Neural cell (in vitro differentiated cells): ENCODE measurements at regions not wholly inside any gene's neighbourhood (a gene's known extent, or its start where the extent isn't known, plus 50 kb on each side); places are given as distances from the start of the nearest gene placed in this dataset.

ENCODE experiments used
- H2AFZ ChIP-seq: fragments of 200-600, 300-800 bp; sonication (generic), shearing (Covaris generic); 2 replicates; pipeline ENCODE4 v1.6.0; 2014; ENCODE audit warnings: low read depth, mild to moderate bottlenecking, antibody characterized with exemption, low read length, moderate library complexity
- H3F3A ChIP-seq: fragments of 200-600 bp; shearing (Covaris generic); 2 replicates; pipeline ENCODE4 v1.6.1; 2016; ENCODE audit warnings: mild to moderate bottlenecking, moderate library complexity, mixed read lengths, antibody characterized with exemption, low read length; ENCODE audit not compliant: insufficient read depth, poor library complexity, severe bottlenecking
- H3K27ac ChIP-seq: fragments of 200-600, 300-800 bp; sonication (generic), shearing (Covaris generic); 2 replicates; pipeline ENCODE4 v1.5.1; 2014; ENCODE audit warnings: mild to moderate bottlenecking, low read length, moderate library complexity
- H3K27me3 ChIP-seq: fragments of 300-800, 200-600 bp; sonication (generic), shearing (Covaris generic); 2 replicates; pipeline ENCODE4 v1.6.0; 2014; ENCODE audit warnings: mild to moderate bottlenecking, low read depth, low read length, moderate library complexity; ENCODE audit not compliant: insufficient read depth
- H3K36me3 ChIP-seq: fragments of 300-800, 200-600 bp; sonication (generic), shearing (Covaris generic); 2 replicates; pipeline ENCODE4 v1.5.1; 2014; ENCODE audit warnings: mild to moderate bottlenecking, antibody characterized with exemption, low read length, moderate library complexity; ENCODE audit not compliant: insufficient read depth
- H3K4me2 ChIP-seq: fragments of 300-800, 200-600 bp; sonication (generic), shearing (Covaris generic); 2 replicates; pipeline ENCODE4 v1.6.0; 2014; ENCODE audit warnings: mild to moderate bottlenecking, low read length
- H3K4me3 ChIP-seq: fragments of 300-800, 200-600 bp; sonication (generic), shearing (Covaris generic); 2 replicates; pipeline ENCODE4 v1.5.1; 2014; ENCODE audit warnings: mild to moderate bottlenecking, low read length, moderate library complexity
- H3K79me2 ChIP-seq: fragments of 200-600 bp; shearing (Covaris generic); replicated peaks from 2 replicates; pipeline ENCODE4 v1.6.0; 2014; ENCODE audit warnings: mild to moderate bottlenecking, low read length, moderate library complexity; ENCODE audit not compliant: insufficient read depth
- H3K9ac ChIP-seq: fragments of 300-800, 200-600 bp; sonication (generic), shearing (Covaris generic); 2 replicates; pipeline ENCODE4 v1.6.1; 2016; ENCODE audit warnings: mild to moderate bottlenecking, low read length, mixed read lengths
- H3K9me2 ChIP-seq: fragments of 200-600 bp; shearing (Covaris generic); 2 replicates; pipeline ENCODE4 v1.6.1; 2016; ENCODE audit warnings: mild to moderate bottlenecking, low read length, mixed read lengths; ENCODE audit not compliant: insufficient read depth
- H3K9me3 ChIP-seq: fragments of 200-600, 300-800 bp; sonication (generic), shearing (Covaris generic); 2 replicates; pipeline ENCODE4 v1.6.1; 2016; ENCODE audit warnings: mild to moderate bottlenecking, mixed run types, low read length, moderate library complexity, mixed read lengths
- H4K20me1 ChIP-seq: fragments of 200-600 bp; shearing (Covaris generic); 2 replicates; pipeline ENCODE4 v1.6.1; 2016; ENCODE audit warnings: mild to moderate bottlenecking, mixed run types; ENCODE audit not compliant: insufficient read depth
- RAD21 ChIP-seq: fragments of 450-650 bp; conservative IDR thresholded peaks from 2 replicates; pipeline ENCODE4 v1.6.1; 2014; ENCODE audit warnings: antibody characterized with exemption, mild to moderate bottlenecking, moderate library complexity
- REST ChIP-seq: IDR thresholded peaks from 2 replicates; pipeline ENCODE4 v1.6.1; 2012; ENCODE audit warnings: borderline replicate concordance
- SMC3 ChIP-seq: fragments of 450-650 bp; conservative IDR thresholded peaks from 2 replicates; pipeline ENCODE4 v1.6.1; 2014; ENCODE audit warnings: antibody characterized with exemption, mild to moderate bottlenecking, moderate library complexity; ENCODE audit not compliant: poor library complexity
- TAF1 ChIP-seq: IDR thresholded peaks from 2 replicates; pipeline ENCODE4 v1.6.1; 2012; ENCODE audit warnings: low read depth
- TF ChIP-seq, protein P1 (sequence below): fragments of 450-650 bp; IDR thresholded peaks from 2 replicates; pipeline ENCODE4 v1.5.1; 2014; ENCODE audit warnings: antibody characterized with exemption, mild to moderate bottlenecking, moderate library complexity; ENCODE audit not compliant: poor library complexity, severe bottlenecking

DNA sequence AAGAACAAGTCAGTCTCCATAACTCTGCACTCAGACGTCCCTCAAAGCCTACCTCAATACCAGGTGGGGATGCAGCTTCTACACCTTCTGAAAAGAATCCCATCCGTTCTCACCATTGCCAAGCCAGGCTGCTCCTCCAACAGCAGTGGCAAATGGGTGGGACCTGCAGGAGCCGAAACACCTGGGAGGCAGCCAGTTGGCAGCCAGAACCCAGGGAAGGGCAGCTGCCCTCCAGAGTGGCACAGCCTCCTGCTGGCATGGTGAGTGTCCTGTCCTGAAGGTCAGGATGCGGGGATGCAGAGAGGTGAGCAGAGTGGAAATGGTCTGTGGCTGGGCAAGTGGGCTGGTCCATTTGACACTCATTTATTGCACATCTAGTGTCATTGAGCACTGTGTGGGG is 210.6 kb upstream of the CDH4 start:
- H4K20me1 ChIP-seq: no peaks in the 10 kb centered on the region
- H3K9ac ChIP-seq: no peak overlapping the region
- no peaks in the 10 kb centered on the region for H3K9me3 ChIP-seq
- H3K4me2 ChIP-seq: no peak overlapping the region
- H3K36me3 ChIP-seq: no peaks in the 10 kb centered on the region
- no peaks in the 10 kb centered on the region for H3F3A ChIP-seq
- H3K27me3 ChIP-seq: no peaks in the 10 kb centered on the region
- H3K4me3 ChIP-seq: no peak overlapping the region
- H3K27ac ChIP-seq: no peak overlapping the region
- TF ChIP-seq, protein P1, sequence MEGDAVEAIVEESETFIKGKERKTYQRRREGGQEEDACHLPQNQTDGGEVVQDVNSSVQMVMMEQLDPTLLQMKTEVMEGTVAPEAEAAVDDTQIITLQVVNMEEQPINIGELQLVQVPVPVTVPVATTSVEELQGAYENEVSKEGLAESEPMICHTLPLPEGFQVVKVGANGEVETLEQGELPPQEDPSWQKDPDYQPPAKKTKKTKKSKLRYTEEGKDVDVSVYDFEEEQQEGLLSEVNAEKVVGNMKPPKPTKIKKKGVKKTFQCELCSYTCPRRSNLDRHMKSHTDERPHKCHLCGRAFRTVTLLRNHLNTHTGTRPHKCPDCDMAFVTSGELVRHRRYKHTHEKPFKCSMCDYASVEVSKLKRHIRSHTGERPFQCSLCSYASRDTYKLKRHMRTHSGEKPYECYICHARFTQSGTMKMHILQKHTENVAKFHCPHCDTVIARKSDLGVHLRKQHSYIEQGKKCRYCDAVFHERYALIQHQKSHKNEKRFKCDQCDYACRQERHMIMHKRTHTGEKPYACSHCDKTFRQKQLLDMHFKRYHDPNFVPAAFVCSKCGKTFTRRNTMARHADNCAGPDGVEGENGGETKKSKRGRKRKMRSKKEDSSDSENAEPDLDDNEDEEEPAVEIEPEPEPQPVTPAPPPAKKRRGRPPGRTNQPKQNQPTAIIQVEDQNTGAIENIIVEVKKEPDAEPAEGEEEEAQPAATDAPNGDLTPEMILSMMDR: no peak
- no peak for TF ChIP-seq REST
- H3K9me2 ChIP-seq: no peaks in the 10 kb centered on the region
- no peak overlapping the region for H2AFZ ChIP-seq
- no peaks in the 10 kb centered on the region for H3K79me2 ChIP-seq

- no peak overlapping the region for H3K27ac ChIP-seq
- no peaks in the 10 kb centered on the region for H3K9me2 ChIP-seq
- no peak overlapping the region for H3K9ac ChIP-seq
- no peaks in the 10 kb centered on the region for H3K79me2 ChIP-seq
- no peaks in the 10 kb centered on the region for H3K36me3 ChIP-seq
- no peak overlapping the region for H3K4me2 ChIP-seq
- H4K20me1 ChIP-seq: no peaks in the 10 kb centered on the region
- no peak overlapping the region for H2AFZ ChIP-seq
- H3K9me3 ChIP-seq: no peaks in the 10 kb centered on the region
- no peaks in the 10 kb centered on the region for H3K27me3 ChIP-seq
- H3K4me3 ChIP-seq: no peak overlapping the region
- TF ChIP-seq SMC3 (no peak), RAD21 (no peak), TAF1 (no peak)
- TF ChIP-seq, protein P1: no peak
- H3F3A ChIP-seq: no peaks in the 10 kb centered on the region
Observed at GRCh38 chr20:61042506-61043385, 209.3 kb upstream of the CDH4 start.
